H1 (cell line): ENCODE measurements at regions not wholly inside any gene's neighbourhood (a gene's known extent, or its start where the extent isn't known, plus 50 kb on each side); places are given as distances from the start of the nearest gene placed in this dataset.

ENCODE experiments used
- CHD1 ChIP-seq: IDR thresholded peaks from 2 replicates; pipeline ENCODE4 v1.6.1; 2012; ENCODE audit warnings: low read depth, low read length, improper control_type of control experiment
- JUND ChIP-seq: IDR thresholded peaks from 2 replicates; pipeline ENCODE4 v1.6.1; 2011; ENCODE audit warnings: mild to moderate bottlenecking, improper control_type of control experiment, low read length
- KDM1A ChIP-seq: fragments of 200-600, 300-600 bp; sonication (generic); IDR thresholded peaks from 2 replicates; pipeline ENCODE4 v1.7.1; 2016; ENCODE audit warnings: mild to moderate bottlenecking, low read length, borderline replicate concordance
- MAX ChIP-seq: IDR thresholded peaks from 2 replicates; pipeline ENCODE4 v1.6.1; 2012; ENCODE audit warnings: inconsistent platforms
- NRF1 ChIP-seq: IDR thresholded peaks from 2 replicates; pipeline ENCODE4 v1.6.1; 2011; ENCODE audit warnings: mild to moderate bottlenecking, low read depth, low read length, improper control_type of control experiment
- PHF8 ChIP-seq: fragments of 200-600 bp; sonication (generic); conservative IDR thresholded peaks from 2 replicates; pipeline ENCODE4 v1.7.1; 2012; ENCODE audit warnings: low read depth, mild to moderate bottlenecking, inconsistent platforms, low read length, moderate library complexity
- POLR2A ChIP-seq, 2 experiments: IDR thresholded peaks; 1 replicate in 1 of 2; 2 replicates in 1 of 2; pipeline ENCODE4 v1.6.1; 2011; ENCODE audit warnings: low read depth in 2 of 2, low read length in 2 of 2, mild to moderate bottlenecking in 2 of 2; ENCODE audit errors: control extremely low read depth in 1 of 2
- POLR2AphosphoS5 ChIP-seq: IDR thresholded peaks from 2 replicates; pipeline ENCODE4 v1.6.1; 2011; ENCODE audit warnings: low read depth, low read length
- RAD21 ChIP-seq, 2 experiments: IDR thresholded peaks in 1 of 2; conservative IDR thresholded peaks in 1 of 2; 2 replicates each; pipeline ENCODE4 v1.6.1; 2011; ENCODE audit warnings: low read depth in 2 of 2, low read length in 2 of 2, improper control_type of control experiment in 1 of 2, inconsistent platforms in 1 of 2, mild to moderate bottlenecking in 1 of 2, moderate library complexity in 1 of 2
- RNF2 ChIP-seq: fragments of 200-900, 300-1000 bp; sonication (generic); IDR thresholded peaks from 2 replicates; pipeline ENCODE4 v1.7.1; 2016; ENCODE audit warnings: borderline replicate concordance, low read depth, mild to moderate bottlenecking, antibody characterized with exemption, low read length; ENCODE audit not compliant: poor library complexity, severe bottlenecking; ENCODE audit errors: missing control alignments
- SP1 ChIP-seq: IDR thresholded peaks from 2 replicates; pipeline ENCODE4 v1.6.1; 2011; ENCODE audit warnings: low read depth, low read length
- ZNF274 ChIP-seq: IDR thresholded peaks from 2 replicates; pipeline ENCODE4 v1.7.0; 2012; ENCODE audit warnings: low read length, borderline replicate concordance; ENCODE audit errors: extremely low read depth
- TF ChIP-seq, protein P1 (sequence below), 3 experiments: IDR thresholded peaks; 1 replicate in 2 of 3; 2 replicates in 1 of 3; pipeline versions ENCODE4 v1.5.1 to v1.6.1; 2011; ENCODE audit warnings: low read length in 3 of 3, mild to moderate bottlenecking in 3 of 3, inconsistent platforms in 2 of 3, low read depth in 1 of 3, moderate library complexity in 1 of 3; ENCODE audit not compliant: insufficient read depth in 1 of 3; ENCODE audit errors: control extremely low read depth in 1 of 3
- TF ChIP-seq, protein P2 (sequence below): IDR thresholded peaks from 2 replicates; pipeline ENCODE4 v1.6.1; 2012; ENCODE audit warnings: low read length, inconsistent platforms

- TF ChIP-seq POLR2AphosphoS5 (no peak), ZNF274 (no peak), RAD21 (IDR thresholded peaks at IDR 0.05 in 1 of 2, conservative IDR thresholded peaks at IDR 0.05 in 1 of 2; ENCODE audit: low read depth in 2 of 2, low read length in 2 of 2) (no peak), PHF8 (no peak), POLR2A (IDR thresholded peaks at IDR 0.05; ENCODE audit: control extremely low read depth in 1 of 2, low read depth in 2 of 2, low read length in 2 of 2) (no peak), CHD1 (no peak), KDM1A (no peak), SP1 (no peak), NRF1 (no peak), JUND (no peak), MAX (no peak), RNF2 (no peak)
- TF ChIP-seq, protein P1, sequence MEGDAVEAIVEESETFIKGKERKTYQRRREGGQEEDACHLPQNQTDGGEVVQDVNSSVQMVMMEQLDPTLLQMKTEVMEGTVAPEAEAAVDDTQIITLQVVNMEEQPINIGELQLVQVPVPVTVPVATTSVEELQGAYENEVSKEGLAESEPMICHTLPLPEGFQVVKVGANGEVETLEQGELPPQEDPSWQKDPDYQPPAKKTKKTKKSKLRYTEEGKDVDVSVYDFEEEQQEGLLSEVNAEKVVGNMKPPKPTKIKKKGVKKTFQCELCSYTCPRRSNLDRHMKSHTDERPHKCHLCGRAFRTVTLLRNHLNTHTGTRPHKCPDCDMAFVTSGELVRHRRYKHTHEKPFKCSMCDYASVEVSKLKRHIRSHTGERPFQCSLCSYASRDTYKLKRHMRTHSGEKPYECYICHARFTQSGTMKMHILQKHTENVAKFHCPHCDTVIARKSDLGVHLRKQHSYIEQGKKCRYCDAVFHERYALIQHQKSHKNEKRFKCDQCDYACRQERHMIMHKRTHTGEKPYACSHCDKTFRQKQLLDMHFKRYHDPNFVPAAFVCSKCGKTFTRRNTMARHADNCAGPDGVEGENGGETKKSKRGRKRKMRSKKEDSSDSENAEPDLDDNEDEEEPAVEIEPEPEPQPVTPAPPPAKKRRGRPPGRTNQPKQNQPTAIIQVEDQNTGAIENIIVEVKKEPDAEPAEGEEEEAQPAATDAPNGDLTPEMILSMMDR (IDR thresholded peaks at IDR 0.05; ENCODE audit: control extremely low read depth in 1 of 3, insufficient read depth in 1 of 3, low read depth in 1 of 3, low read length in 3 of 3) = no peak
- TF ChIP-seq, protein P2, sequence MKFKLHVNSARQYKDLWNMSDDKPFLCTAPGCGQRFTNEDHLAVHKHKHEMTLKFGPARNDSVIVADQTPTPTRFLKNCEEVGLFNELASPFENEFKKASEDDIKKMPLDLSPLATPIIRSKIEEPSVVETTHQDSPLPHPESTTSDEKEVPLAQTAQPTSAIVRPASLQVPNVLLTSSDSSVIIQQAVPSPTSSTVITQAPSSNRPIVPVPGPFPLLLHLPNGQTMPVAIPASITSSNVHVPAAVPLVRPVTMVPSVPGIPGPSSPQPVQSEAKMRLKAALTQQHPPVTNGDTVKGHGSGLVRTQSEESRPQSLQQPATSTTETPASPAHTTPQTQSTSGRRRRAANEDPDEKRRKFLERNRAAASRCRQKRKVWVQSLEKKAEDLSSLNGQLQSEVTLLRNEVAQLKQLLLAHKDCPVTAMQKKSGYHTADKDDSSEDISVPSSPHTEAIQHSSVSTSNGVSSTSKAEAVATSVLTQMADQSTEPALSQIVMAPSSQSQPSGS = no peak
These were observed 1030.1 kb downstream of the FSTL5 start for GRCh38 chr4:161133586-161134276.
